ENCODE measurements at regions not wholly inside any gene's neighbourhood (a gene's known extent, or its start where the extent isn't known, plus 50 kb on each side); places are given as distances from the start of the nearest gene placed in this dataset.

DNA sequence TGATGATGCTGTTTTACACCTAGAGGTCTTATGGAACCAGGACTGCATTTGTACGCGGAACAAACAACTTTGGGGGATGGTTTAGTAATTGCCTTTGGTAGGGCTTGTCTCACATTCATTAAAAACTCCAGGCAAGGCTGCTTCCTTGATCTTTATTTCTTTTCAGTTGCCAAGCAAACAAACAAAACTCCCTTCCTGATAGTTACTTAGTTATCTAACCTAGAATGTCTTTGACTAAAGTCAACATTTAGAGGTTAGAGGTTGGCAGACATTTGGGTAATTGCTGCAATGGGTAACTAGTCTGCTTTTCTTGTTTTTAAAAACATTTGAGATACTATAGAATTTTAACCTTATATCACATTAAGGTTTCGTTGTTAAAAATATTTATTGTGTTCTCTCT, 500.9 kb upstream of the PTBP2 start (continued):
- TF ChIP-seq, protein P1, sequence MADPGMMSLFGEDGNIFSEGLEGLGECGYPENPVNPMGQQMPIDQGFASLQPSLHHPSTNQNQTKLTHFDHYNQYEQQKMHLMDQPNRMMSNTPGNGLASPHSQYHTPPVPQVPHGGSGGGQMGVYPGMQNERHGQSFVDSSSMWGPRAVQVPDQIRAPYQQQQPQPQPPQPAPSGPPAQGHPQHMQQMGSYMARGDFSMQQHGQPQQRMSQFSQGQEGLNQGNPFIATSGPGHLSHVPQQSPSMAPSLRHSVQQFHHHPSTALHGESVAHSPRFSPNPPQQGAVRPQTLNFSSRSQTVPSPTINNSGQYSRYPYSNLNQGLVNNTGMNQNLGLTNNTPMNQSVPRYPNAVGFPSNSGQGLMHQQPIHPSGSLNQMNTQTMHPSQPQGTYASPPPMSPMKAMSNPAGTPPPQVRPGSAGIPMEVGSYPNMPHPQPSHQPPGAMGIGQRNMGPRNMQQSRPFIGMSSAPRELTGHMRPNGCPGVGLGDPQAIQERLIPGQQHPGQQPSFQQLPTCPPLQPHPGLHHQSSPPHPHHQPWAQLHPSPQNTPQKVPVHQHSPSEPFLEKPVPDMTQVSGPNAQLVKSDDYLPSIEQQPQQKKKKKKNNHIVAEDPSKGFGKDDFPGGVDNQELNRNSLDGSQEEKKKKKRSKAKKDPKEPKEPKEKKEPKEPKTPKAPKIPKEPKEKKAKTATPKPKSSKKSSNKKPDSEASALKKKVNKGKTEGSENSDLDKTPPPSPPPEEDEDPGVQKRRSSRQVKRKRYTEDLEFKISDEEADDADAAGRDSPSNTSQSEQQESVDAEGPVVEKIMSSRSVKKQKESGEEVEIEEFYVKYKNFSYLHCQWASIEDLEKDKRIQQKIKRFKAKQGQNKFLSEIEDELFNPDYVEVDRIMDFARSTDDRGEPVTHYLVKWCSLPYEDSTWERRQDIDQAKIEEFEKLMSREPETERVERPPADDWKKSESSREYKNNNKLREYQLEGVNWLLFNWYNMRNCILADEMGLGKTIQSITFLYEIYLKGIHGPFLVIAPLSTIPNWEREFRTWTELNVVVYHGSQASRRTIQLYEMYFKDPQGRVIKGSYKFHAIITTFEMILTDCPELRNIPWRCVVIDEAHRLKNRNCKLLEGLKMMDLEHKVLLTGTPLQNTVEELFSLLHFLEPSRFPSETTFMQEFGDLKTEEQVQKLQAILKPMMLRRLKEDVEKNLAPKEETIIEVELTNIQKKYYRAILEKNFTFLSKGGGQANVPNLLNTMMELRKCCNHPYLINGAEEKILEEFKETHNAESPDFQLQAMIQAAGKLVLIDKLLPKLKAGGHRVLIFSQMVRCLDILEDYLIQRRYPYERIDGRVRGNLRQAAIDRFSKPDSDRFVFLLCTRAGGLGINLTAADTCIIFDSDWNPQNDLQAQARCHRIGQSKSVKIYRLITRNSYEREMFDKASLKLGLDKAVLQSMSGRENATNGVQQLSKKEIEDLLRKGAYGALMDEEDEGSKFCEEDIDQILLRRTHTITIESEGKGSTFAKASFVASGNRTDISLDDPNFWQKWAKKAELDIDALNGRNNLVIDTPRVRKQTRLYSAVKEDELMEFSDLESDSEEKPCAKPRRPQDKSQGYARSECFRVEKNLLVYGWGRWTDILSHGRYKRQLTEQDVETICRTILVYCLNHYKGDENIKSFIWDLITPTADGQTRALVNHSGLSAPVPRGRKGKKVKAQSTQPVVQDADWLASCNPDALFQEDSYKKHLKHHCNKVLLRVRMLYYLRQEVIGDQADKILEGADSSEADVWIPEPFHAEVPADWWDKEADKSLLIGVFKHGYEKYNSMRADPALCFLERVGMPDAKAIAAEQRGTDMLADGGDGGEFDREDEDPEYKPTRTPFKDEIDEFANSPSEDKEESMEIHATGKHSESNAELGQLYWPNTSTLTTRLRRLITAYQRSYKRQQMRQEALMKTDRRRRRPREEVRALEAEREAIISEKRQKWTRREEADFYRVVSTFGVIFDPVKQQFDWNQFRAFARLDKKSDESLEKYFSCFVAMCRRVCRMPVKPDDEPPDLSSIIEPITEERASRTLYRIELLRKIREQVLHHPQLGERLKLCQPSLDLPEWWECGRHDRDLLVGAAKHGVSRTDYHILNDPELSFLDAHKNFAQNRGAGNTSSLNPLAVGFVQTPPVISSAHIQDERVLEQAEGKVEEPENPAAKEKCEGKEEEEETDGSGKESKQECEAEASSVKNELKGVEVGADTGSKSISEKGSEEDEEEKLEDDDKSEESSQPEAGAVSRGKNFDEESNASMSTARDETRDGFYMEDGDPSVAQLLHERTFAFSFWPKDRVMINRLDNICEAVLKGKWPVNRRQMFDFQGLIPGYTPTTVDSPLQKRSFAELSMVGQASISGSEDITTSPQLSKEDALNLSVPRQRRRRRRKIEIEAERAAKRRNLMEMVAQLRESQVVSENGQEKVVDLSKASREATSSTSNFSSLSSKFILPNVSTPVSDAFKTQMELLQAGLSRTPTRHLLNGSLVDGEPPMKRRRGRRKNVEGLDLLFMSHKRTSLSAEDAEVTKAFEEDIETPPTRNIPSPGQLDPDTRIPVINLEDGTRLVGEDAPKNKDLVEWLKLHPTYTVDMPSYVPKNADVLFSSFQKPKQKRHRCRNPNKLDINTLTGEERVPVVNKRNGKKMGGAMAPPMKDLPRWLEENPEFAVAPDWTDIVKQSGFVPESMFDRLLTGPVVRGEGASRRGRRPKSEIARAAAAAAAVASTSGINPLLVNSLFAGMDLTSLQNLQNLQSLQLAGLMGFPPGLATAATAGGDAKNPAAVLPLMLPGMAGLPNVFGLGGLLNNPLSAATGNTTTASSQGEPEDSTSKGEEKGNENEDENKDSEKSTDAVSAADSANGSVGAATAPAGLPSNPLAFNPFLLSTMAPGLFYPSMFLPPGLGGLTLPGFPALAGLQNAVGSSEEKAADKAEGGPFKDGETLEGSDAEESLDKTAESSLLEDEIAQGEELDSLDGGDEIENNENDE (IDR thresholded peaks at IDR 0.05; ENCODE audit: insufficient replicate concordance, low read length): no peak
- no peak for TF ChIP-seq BRCA1 (IDR thresholded peaks at IDR 0.05; ENCODE audit: low read depth, low read length)
- TF ChIP-seq, protein P2, sequence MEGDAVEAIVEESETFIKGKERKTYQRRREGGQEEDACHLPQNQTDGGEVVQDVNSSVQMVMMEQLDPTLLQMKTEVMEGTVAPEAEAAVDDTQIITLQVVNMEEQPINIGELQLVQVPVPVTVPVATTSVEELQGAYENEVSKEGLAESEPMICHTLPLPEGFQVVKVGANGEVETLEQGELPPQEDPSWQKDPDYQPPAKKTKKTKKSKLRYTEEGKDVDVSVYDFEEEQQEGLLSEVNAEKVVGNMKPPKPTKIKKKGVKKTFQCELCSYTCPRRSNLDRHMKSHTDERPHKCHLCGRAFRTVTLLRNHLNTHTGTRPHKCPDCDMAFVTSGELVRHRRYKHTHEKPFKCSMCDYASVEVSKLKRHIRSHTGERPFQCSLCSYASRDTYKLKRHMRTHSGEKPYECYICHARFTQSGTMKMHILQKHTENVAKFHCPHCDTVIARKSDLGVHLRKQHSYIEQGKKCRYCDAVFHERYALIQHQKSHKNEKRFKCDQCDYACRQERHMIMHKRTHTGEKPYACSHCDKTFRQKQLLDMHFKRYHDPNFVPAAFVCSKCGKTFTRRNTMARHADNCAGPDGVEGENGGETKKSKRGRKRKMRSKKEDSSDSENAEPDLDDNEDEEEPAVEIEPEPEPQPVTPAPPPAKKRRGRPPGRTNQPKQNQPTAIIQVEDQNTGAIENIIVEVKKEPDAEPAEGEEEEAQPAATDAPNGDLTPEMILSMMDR (IDR thresholded peaks at IDR 0.05; ENCODE audit: control extremely low read depth in 1 of 3, insufficient read depth in 1 of 3, low read depth in 1 of 3, low read length in 3 of 3): no peak
- no peak for TF ChIP-seq EP300 (IDR thresholded peaks at IDR 0.05; ENCODE audit: borderline replicate concordance in 1 of 2, low read depth in 2 of 2, low read length in 2 of 2)
- TF ChIP-seq BCL11A (IDR thresholded peaks at IDR 0.05; ENCODE audit: low read depth in 2 of 2, low read length in 2 of 2): no peak
- TF ChIP-seq SIX5 (IDR thresholded peaks at IDR 0.05; ENCODE audit: low read depth, low read length): no peak
- no peak for TF ChIP-seq KDM1A (IDR thresholded peaks at IDR 0.05; ENCODE audit: borderline replicate concordance, low read length)
- no peak for TF ChIP-seq CBX5 (IDR thresholded peaks at IDR 0.05; ENCODE audit: low read depth, low read length)
- no peak for TF ChIP-seq BACH1 (IDR thresholded peaks at IDR 0.05; ENCODE audit: low read length)
- TF ChIP-seq SIRT6 (IDR thresholded peaks at IDR 0.05; ENCODE audit: low read length): no peak

Measured in H1 (cell line).